Bronchial epithelial cell (primary cell): ENCODE measurements at regions not wholly inside any gene's neighbourhood (a gene's known extent, or its start where the extent isn't known, plus 50 kb on each side); places are given as distances from the start of the nearest gene placed in this dataset.

Experiments
- DNase-seq: peaks from one replicate; pipeline ENCODE4 v3.0.0-alpha.2; 2010; ENCODE audit warnings: low read depth
- FAIRE-seq: peaks from 2 replicates; lab custom pipeline; 2011; peaks lifted over from hg19 to GRCh38; lab: Jason Lieb, UNC
- H3K27me3 ChIP-seq: 2 replicates; pipeline ENCODE4 v1.5.1; 2011; ENCODE audit warnings: low read length; ENCODE audit not compliant: control insufficient read depth, insufficient read depth
- H3K36me3 ChIP-seq: 2 replicates; pipeline ENCODE4 v1.5.1; 2011; ENCODE audit warnings: low read length; ENCODE audit not compliant: control insufficient read depth, insufficient read depth
- H3K4me3 ChIP-seq: 2 replicates; pipeline ENCODE4 v1.5.1; 2011; ENCODE audit warnings: mild to moderate bottlenecking, low read depth, low read length, control low read depth
- CTCF ChIP-seq: IDR thresholded peaks from 2 replicates; pipeline ENCODE4 v1.5.1; 2011; ENCODE audit warnings: mild to moderate bottlenecking, moderate library complexity, low read length, control low read depth, inconsistent platforms; ENCODE audit not compliant: insufficient read depth, severe bottlenecking

GRCh38 chr2:39571111-39571731 is 94.5 kb upstream of the TMEM178A start:
- no peak for TF ChIP-seq CTCF
- Histone ChIP-seq H3K36me3 (no peaks in the 10 kb centered on the region), H3K27me3 (no peaks in the 10 kb centered on the region), H3K4me3 (no peak overlapping the region)
- FAIRE-seq, result peak; percentile 52
- peak; percentile 19 for DNase-seq

GRCh38 chr2:39573276-39573675 is 92.4 kb upstream of the TMEM178A start:
- no peak overlapping the region for H3K4me3 ChIP-seq
- DNase-seq (peak; percentile 54), FAIRE-seq (no peak)
- no peak for TF ChIP-seq CTCF
- H3K36me3 ChIP-seq, result no peaks in the 10 kb centered on the region
- no peaks in the 10 kb centered on the region for H3K27me3 ChIP-seq

- Histone ChIP-seq H3K36me3 (no peaks in the 10 kb centered on the region), H3K27me3 (no peaks in the 10 kb centered on the region), H3K4me3 (no peak overlapping the region)
- FAIRE-seq, result no peak
- no peak for DNase-seq
- TF ChIP-seq CTCF, result no peak
Observed at GRCh38 chr2:39581866-39582265, 83.9 kb upstream of the TMEM178A start.

DNA sequence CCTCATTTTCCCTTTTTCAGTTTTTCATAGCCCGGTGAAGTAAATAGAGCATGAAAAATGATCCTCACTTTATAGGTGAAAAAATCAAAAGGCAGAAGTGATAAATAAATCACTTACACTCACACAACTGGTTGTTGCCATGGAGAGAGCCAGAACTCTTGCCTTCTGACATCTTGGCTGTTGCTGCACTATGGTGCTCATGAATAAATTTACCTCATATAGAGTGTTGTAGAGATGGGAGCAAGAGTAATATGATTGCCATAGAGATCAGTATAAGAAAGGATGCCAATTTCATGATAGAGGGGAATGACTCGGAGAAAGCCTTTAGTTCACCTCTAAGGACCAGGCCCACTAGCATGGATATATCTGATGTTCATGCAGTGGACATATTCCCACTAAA is 82.5 kb upstream of the TMEM178A start:
- FAIRE-seq, result no peak
- H3K36me3 ChIP-seq, result no peaks in the 10 kb centered on the region
- no peak for TF ChIP-seq CTCF
- no peaks in the 10 kb centered on the region for H3K27me3 ChIP-seq
- DNase-seq, result no peak
- no peak overlapping the region for H3K4me3 ChIP-seq

DNA sequence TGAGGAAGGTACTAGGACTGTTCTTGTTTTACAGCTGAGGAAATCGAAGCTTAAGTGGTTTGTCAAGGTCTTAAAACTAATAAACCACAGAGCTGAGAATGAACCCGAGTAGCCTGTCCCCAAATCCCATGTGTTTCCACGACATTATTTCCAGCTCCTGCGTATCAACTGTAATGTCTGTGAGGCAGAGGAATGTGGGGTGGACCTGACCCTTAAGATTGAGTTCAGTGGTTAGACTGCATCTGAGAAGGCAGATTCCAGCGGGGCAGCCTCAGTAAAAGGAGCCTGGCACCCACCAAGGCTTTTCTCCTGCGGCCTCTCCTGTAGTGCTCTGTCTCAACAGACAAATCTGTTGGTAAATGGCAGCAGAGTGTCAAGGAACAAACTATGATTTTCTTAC is 81.9 kb upstream of the TMEM178A start:
- FAIRE-seq (no peak), DNase-seq (no peak)
- H3K36me3 ChIP-seq, result no peaks in the 10 kb centered on the region
- H3K4me3 ChIP-seq, result no peak overlapping the region
- no peak for TF ChIP-seq CTCF
- H3K27me3 ChIP-seq, result no peaks in the 10 kb centered on the region
